HFFc6 (cell line): ENCODE measurements at regions not wholly inside any gene's neighbourhood (a gene's known extent, or its start where the extent isn't known, plus 50 kb on each side); places are given as distances from the start of the nearest gene placed in this dataset.
"Not testable (repeated sequence)": the region's sequence is repeated elsewhere in the genome, so short reads cannot be mapped to it uniquely, and the experiment has no call there.

Experiments
- DNase-seq: peaks from one replicate; pipeline ENCODE4 v3.0.0-alpha.2; 2018
- H3K27ac Mint-ChIP-seq: 2 replicates; pipeline ENCODE4 v1.8.0; 2020; ENCODE audit warnings: mild to moderate bottlenecking, mixed read lengths
- H3K27me3 Mint-ChIP-seq: 2 replicates; pipeline ENCODE4 v1.8.0; 2021; ENCODE audit warnings: mild to moderate bottlenecking, moderate library complexity, mixed read lengths; ENCODE audit not compliant: insufficient read depth
- H3K36me3 Mint-ChIP-seq: 2 replicates; pipeline ENCODE4 v1.8.0; 2021; ENCODE audit warnings: low read depth, mixed read lengths
- H3K4me1 Mint-ChIP-seq: 2 replicates; pipeline ENCODE4 v1.8.0; 2020; ENCODE audit warnings: low read depth, mixed read lengths
- H3K4me3 Mint-ChIP-seq: 2 replicates; pipeline ENCODE4 v1.8.0; 2020; ENCODE audit warnings: mild to moderate bottlenecking, moderate library complexity, mixed read lengths
- H3K9me3 Mint-ChIP-seq: 2 replicates; pipeline ENCODE4 v1.8.0; 2020; ENCODE audit warnings: mild to moderate bottlenecking, mixed read lengths
- CTCF ChIP-seq: fragments of 200-600 bp; sonication (generic); IDR thresholded peaks from 2 replicates; pipeline ENCODE4 v1.5.0; 2021; ENCODE audit warnings: antibody characterized with exemption, mild to moderate bottlenecking

GRCh38 chr6:92667843-92668242, 751.5 kb downstream of the EPHA7 start:
- Mint-ChIP-seq H3K4me3 (no peak overlapping the region), H3K4me1 (no peaks in the 10 kb centered on the region), H3K27me3 (no peaks in the 10 kb centered on the region), H3K36me3 (no peaks in the 10 kb centered on the region), H3K27ac (no peak overlapping the region), H3K9me3 (peaks cover 34% of the 10 kb centered on the region)
- DNase-seq = no peak
- no peak for TF ChIP-seq CTCF

- no peak for DNase-seq
- no peaks in the 10 kb centered on the region for H3K4me1 Mint-ChIP-seq
- H3K9me3 Mint-ChIP-seq = peaks cover 12% of the 10 kb centered on the region
- H3K4me3 Mint-ChIP-seq = no peak overlapping the region
- TF ChIP-seq CTCF = no peak
- no peak overlapping the region for H3K27ac Mint-ChIP-seq
- H3K36me3 Mint-ChIP-seq = no peaks in the 10 kb centered on the region
- no peaks in the 10 kb centered on the region for H3K27me3 Mint-ChIP-seq
Observed at GRCh38 chr6:92648364-92649086, 770.8 kb downstream of the EPHA7 start.

- Mint-ChIP-seq H3K9me3 (peaks cover 14% of the 10 kb centered on the region), H3K36me3 (no peaks in the 10 kb centered on the region), H3K27ac (no peak overlapping the region), H3K4me1 (no peaks in the 10 kb centered on the region), H3K4me3 (no peak overlapping the region), H3K27me3 (no peaks in the 10 kb centered on the region)
- no peak for DNase-seq
- no peak for TF ChIP-seq CTCF
Observed at GRCh38 chr6:92647630-92648029, 771.7 kb downstream of the EPHA7 start.

- H3K36me3 Mint-ChIP-seq, H3K27ac Mint-ChIP-seq, DNase-seq, H3K4me3 Mint-ChIP-seq, H3K27me3 Mint-ChIP-seq, H3K4me1 Mint-ChIP-seq: not testable (repeated sequence)
- peaks cover 21% of the 10 kb centered on the region for H3K9me3 Mint-ChIP-seq
Observed at GRCh38 chr6:92644104-92644791, 775.1 kb downstream of the EPHA7 start.

- peaks cover 4% of the 10 kb centered on the region; the same call in 1 of the 2 replicates for H3K36me3 Mint-ChIP-seq
- TF ChIP-seq CTCF = no peak
- no peaks in the 10 kb centered on the region for H3K27me3 Mint-ChIP-seq
- no peaks in the 10 kb centered on the region for H3K4me1 Mint-ChIP-seq
- no peak overlapping the region for H3K27ac Mint-ChIP-seq
- no peak overlapping the region for H3K4me3 Mint-ChIP-seq
- no peak for DNase-seq
- H3K9me3 Mint-ChIP-seq = peaks cover 44% of the 10 kb centered on the region
Observed at GRCh38 chr6:92635553-92636153, 783.7 kb downstream of the EPHA7 start.

GRCh38 chr6:92634561-92634960, 784.8 kb downstream of the EPHA7 start:
- Mint-ChIP-seq H3K27ac (no peak overlapping the region), H3K36me3 (peaks cover 4% of the 10 kb centered on the region; the same call in 1 of the 2 replicates), H3K9me3 (peaks cover 44% of the 10 kb centered on the region), H3K4me1 (no peaks in the 10 kb centered on the region), H3K27me3 (no peaks in the 10 kb centered on the region), H3K4me3 (no peak overlapping the region)
- TF ChIP-seq CTCF = no peak
- no peak for DNase-seq
